ENCODE measurements at regions not wholly inside any gene's neighbourhood (a gene's known extent, or its start where the extent isn't known, plus 50 kb on each side); places are given as distances from the start of the nearest gene placed in this dataset.

- TF ChIP-seq RAD21 (IDR thresholded peaks at IDR 0.05 in 1 of 2, conservative IDR thresholded peaks at IDR 0.05 in 1 of 2; ENCODE audit: low read depth in 2 of 2, low read length in 2 of 2) (peak; percentile 39 to 54), PHF8 (conservative IDR thresholded peaks at IDR 0.05; ENCODE audit: low read depth, low read length) (no peak), NANOG (IDR thresholded peaks at IDR 0.05; ENCODE audit: insufficient read depth, low read depth, low read length, poor library complexity, severe bottlenecking) (no peak)
Measured at GRCh38 chr2:14137643-14138042, 494.9 kb upstream of the LRATD1 start (continued).

All from H1 (cell line).